GM18511 (cell line): ENCODE measurements at regions not wholly inside any gene's neighbourhood (a gene's known extent, or its start where the extent isn't known, plus 50 kb on each side); places are given as distances from the start of the nearest gene placed in this dataset.

Experiments used
- ATAC-seq: cut with Tn5 transposase; IDR thresholded peaks from one replicate; pipeline ENCODE4 v1.9.1; 2021; ENCODE audit warnings: mild to moderate bottlenecking, moderate library complexity; ENCODE audit not compliant: unreplicated experiment

GRCh38 chr6:133688705-133689492 is 200.0 kb upstream of the TCF21 start:
- no peak for ATAC-seq

- no peak for ATAC-seq
Observed at GRCh38 chr6:133689863-133690262, 199.1 kb upstream of the TCF21 start.

GRCh38 chr6:133693565-133693964 is 195.3 kb upstream of the TCF21 start:
- no peak for ATAC-seq

- ATAC-seq, result no peak
Observed at GRCh38 chr6:133697185-133697584, 191.7 kb upstream of the TCF21 start.

GRCh38 chr6:133697666-133698065 is 191.2 kb upstream of the TCF21 start:
- no peak for ATAC-seq

GRCh38 chr6:133698272-133698671 is 190.6 kb upstream of the TCF21 start:
- no peak for ATAC-seq

- no peak for ATAC-seq
Observed at GRCh38 chr6:133699741-133700385, 189.1 kb upstream of the TCF21 start.

GRCh38 chr6:133701633-133702331 is 187.1 kb upstream of the TCF21 start:
- ATAC-seq, result no peak

- ATAC-seq, result no peak
Observed at GRCh38 chr6:133704371-133704770, 184.5 kb upstream of the TCF21 start.

GRCh38 chr6:133705066-133705465 is 183.8 kb upstream of the TCF21 start:
- ATAC-seq, result no peak

- ATAC-seq, result no peak
Observed at GRCh38 chr6:133705731-133706130, 183.2 kb upstream of the TCF21 start.

- peak; percentile 58 for ATAC-seq
Observed at GRCh38 chr6:133707456-133707855, 181.5 kb upstream of the TCF21 start.

- ATAC-seq, result no peak
Observed at GRCh38 chr6:133710826-133711225, 178.1 kb upstream of the TCF21 start.

GRCh38 chr6:133715270-133715669 is 173.6 kb upstream of the TCF21 start:
- ATAC-seq, result no peak

- no peak for ATAC-seq
Observed at GRCh38 chr6:133724726-133725125, 164.2 kb upstream of the TCF21 start.

- ATAC-seq, result no peak
Observed at GRCh38 chr6:133726188-133726587, 162.7 kb upstream of the TCF21 start.

- no peak for ATAC-seq
Observed at GRCh38 chr6:133730881-133731280, 158.0 kb upstream of the TCF21 start.

GRCh38 chr6:133740218-133740617 is 148.7 kb upstream of the TCF21 start:
- no peak for ATAC-seq

- no peak for ATAC-seq
Observed at GRCh38 chr6:133740816-133741215, 148.1 kb upstream of the TCF21 start.

GRCh38 chr6:133741375-133741861 is 147.5 kb upstream of the TCF21 start:
- ATAC-seq, result no peak

GRCh38 chr6:133743621-133744020 is 145.3 kb upstream of the TCF21 start:
- no peak for ATAC-seq

- no peak for ATAC-seq
Observed at GRCh38 chr6:133746417-133746770, 142.5 kb upstream of the TCF21 start.
